Keratinocyte (primary cell): ENCODE measurements at regions not wholly inside any gene's neighbourhood (a gene's known extent, or its start where the extent isn't known, plus 50 kb on each side); places are given as distances from the start of the nearest gene placed in this dataset.
A peak's percentile ranks its signal among the peaks of the same experiment; 100 is the strongest.

Experiments
- DNase-seq: peaks from one replicate; pipeline ENCODE4 v3.0.0-alpha.2; 2011; ENCODE audit warnings: low read depth, missing footprints, low spot score
- FAIRE-seq: peaks from 2 replicates; lab custom pipeline; 2011; peaks lifted over from hg19 to GRCh38; lab: Jason Lieb, UNC
- H2AFZ ChIP-seq: 2 replicates; pipeline ENCODE4 v1.6.0; 2012; ENCODE audit warnings: low read length, control low read depth, inconsistent platforms; ENCODE audit not compliant: control insufficient read depth
- H3K27ac ChIP-seq: 2 replicates; pipeline ENCODE4 v1.5.1; 2011; ENCODE audit warnings: low read length; ENCODE audit not compliant: control insufficient read depth, insufficient read depth
- H3K27me3 ChIP-seq: 3 replicates; pipeline ENCODE4 v1.6.0; 2011; ENCODE audit warnings: low read length; ENCODE audit not compliant: control insufficient read depth, insufficient read depth; ENCODE audit errors: extremely low read depth
- H3K36me3 ChIP-seq, 2 experiments: 2 replicates in 1 of 2; 3 replicates in 1 of 2; pipeline ENCODE4 v1.5.1; 2011; ENCODE audit warnings: low read length in 2 of 2, mild to moderate bottlenecking in 1 of 2; ENCODE audit not compliant: control insufficient read depth in 2 of 2, insufficient read depth in 2 of 2; ENCODE audit errors: extremely low read depth in 1 of 2
- H3K4me1 ChIP-seq: 3 replicates; pipeline ENCODE4 v1.5.1; 2011; ENCODE audit warnings: low read length; ENCODE audit not compliant: control insufficient read depth, insufficient read depth; ENCODE audit errors: extremely low read depth
- H3K4me2 ChIP-seq: 3 replicates; pipeline ENCODE4 v1.6.0; 2011; ENCODE audit warnings: low read depth, low read length; ENCODE audit not compliant: control insufficient read depth, insufficient read depth; ENCODE audit errors: extremely low read depth
- H3K4me3 ChIP-seq, 3 experiments: fragments of 200-600 bp in 1 of 3; sonication (generic) in 1 of 3; 2 replicates in 2 of 3; 3 replicates in 1 of 3; pipeline ENCODE4 v1.5.1; 2011 to 2016; ENCODE audit warnings: low read length in 3 of 3, mild to moderate bottlenecking in 3 of 3, control low read depth in 2 of 3, inconsistent platforms in 1 of 3, low read depth in 1 of 3, mixed read lengths in 1 of 3, mixed run types in 1 of 3, moderate library complexity in 1 of 3; ENCODE audit not compliant: control insufficient read depth in 2 of 3, insufficient read depth in 2 of 3; ENCODE audit errors: extremely low read depth in 1 of 3
- H3K79me2 ChIP-seq: 2 replicates; pipeline ENCODE4 v1.6.0; 2012; ENCODE audit warnings: low read length; ENCODE audit not compliant: control insufficient read depth, insufficient read depth
- H3K9ac ChIP-seq: 3 replicates; pipeline ENCODE4 v1.6.0; 2011; ENCODE audit warnings: low read length; ENCODE audit not compliant: control insufficient read depth, insufficient read depth; ENCODE audit errors: extremely low read depth
- H3K9me1 ChIP-seq: 3 replicates; pipeline ENCODE4 v1.6.0; 2011; ENCODE audit warnings: low read length; ENCODE audit not compliant: control insufficient read depth, insufficient read depth; ENCODE audit errors: extremely low read depth
- H3K9me3 ChIP-seq: 2 replicates; pipeline ENCODE4 v1.5.1; 2012; ENCODE audit warnings: low read depth, low read length; ENCODE audit not compliant: control insufficient read depth
- H4K20me1 ChIP-seq: 3 replicates; pipeline ENCODE4 v1.6.0; 2011; ENCODE audit warnings: low read length; ENCODE audit not compliant: control insufficient read depth, insufficient read depth; ENCODE audit errors: extremely low read depth
- CTCF ChIP-seq, 3 experiments: IDR thresholded peaks in 1 of 3; conservative IDR thresholded peaks in 1 of 3; optimal IDR thresholded peaks in 1 of 3; 2 replicates in 2 of 3; 3 replicates in 1 of 3; pipeline versions ENCODE3 to v1.5.1; 2011; ENCODE audit warnings: low read length in 3 of 3, mild to moderate bottlenecking in 3 of 3, moderate library complexity in 2 of 3, control low read depth in 1 of 3, inconsistent platforms in 1 of 3; ENCODE audit not compliant: insufficient read depth in 2 of 3; ENCODE audit errors: extremely low read depth in 1 of 3
- EZH2 ChIP-seq: IDR thresholded peaks from one replicate; pipeline ENCODE4 v1.6.1; 2012; ENCODE audit warnings: inconsistent platforms, mild to moderate bottlenecking, low read length, moderate library complexity
- dilution Hi-C: fragments of 300-500 bp; cut with MboI; formaldehyde crosslinking; loops from one replicate; pipeline ENCODE4 v1.7.0; 2020; ENCODE audit warnings: low sequenced_read_pairs; ENCODE audit not compliant: extremely low pct_ligation_motif_present

- Histone ChIP-seq H2AFZ (no peak overlapping the region), H3K36me3 (no peaks in the 10 kb centered on the region), H3K27me3 (no peaks in the 10 kb centered on the region), H3K9me1 (no peaks in the 10 kb centered on the region), H3K27ac (no peak overlapping the region), H3K9me3 (no peaks in the 10 kb centered on the region), H3K4me3 (no peak overlapping the region), H3K9ac (no peak overlapping the region), H4K20me1 (no peaks in the 10 kb centered on the region), H3K4me1 (no peaks in the 10 kb centered on the region), H3K79me2 (no peaks in the 10 kb centered on the region), H3K4me2 (no peak overlapping the region)
- DNase-seq (no peak), FAIRE-seq (no peak)
- dilution Hi-C loops: no loop called here
- TF ChIP-seq CTCF (optimal IDR thresholded peaks at IDR 0.05 in 1 of 3, IDR thresholded peaks at IDR 0.05 in 1 of 3, conservative IDR thresholded peaks at IDR 0.05 in 1 of 3; ENCODE audit: extremely low read depth in 1 of 3, insufficient read depth in 2 of 3, low read length in 3 of 3) (no peak), EZH2 (no peak)
Observed at GRCh38 chr5:98363157-98363556, 410.3 kb upstream of the RGMB start.

- Histone ChIP-seq H3K9me3 (no peaks in the 10 kb centered on the region), H3K9me1 (no peaks in the 10 kb centered on the region), H2AFZ (no peak overlapping the region), H3K4me1 (no peaks in the 10 kb centered on the region), H3K9ac (no peak overlapping the region), H3K27ac (no peak overlapping the region), H3K79me2 (no peaks in the 10 kb centered on the region), H3K4me3 (no peak overlapping the region), H4K20me1 (no peaks in the 10 kb centered on the region), H3K36me3 (no peaks in the 10 kb centered on the region), H3K27me3 (no peaks in the 10 kb centered on the region), H3K4me2 (no peak overlapping the region)
- dilution Hi-C loops: no loop called here
- FAIRE-seq (peak; percentile 23), DNase-seq (no peak)
- TF ChIP-seq CTCF (optimal IDR thresholded peaks at IDR 0.05 in 1 of 3, IDR thresholded peaks at IDR 0.05 in 1 of 3, conservative IDR thresholded peaks at IDR 0.05 in 1 of 3; ENCODE audit: extremely low read depth in 1 of 3, insufficient read depth in 2 of 3, low read length in 3 of 3) (no peak), EZH2 (no peak)
Observed at GRCh38 chr5:98364549-98364948, 408.9 kb upstream of the RGMB start.
